HuH-7.5 (cell line): ENCODE measurements at regions not wholly inside any gene's neighbourhood (a gene's known extent, or its start where the extent isn't known, plus 50 kb on each side); places are given as distances from the start of the nearest gene placed in this dataset.

Experiments
- DNase-seq: peaks from one replicate; pipeline ENCODE4 v3.0.0; 2011; ENCODE audit warnings: low spot score

GRCh38 chr2:18132697-18133096, 254.2 kb downstream of the KCNS3 start:
- DNase-seq = no peak

- no peak for DNase-seq
Measured at GRCh38 chr2:18131761-18132160, 253.3 kb downstream of the KCNS3 start.

GRCh38 chr2:18129348-18129747, 250.9 kb downstream of the KCNS3 start:
- no peak for DNase-seq

- no peak for DNase-seq
Measured at GRCh38 chr2:18125303-18125702, 246.8 kb downstream of the KCNS3 start.

GRCh38 chr2:18124116-18124835, 245.8 kb downstream of the KCNS3 start:
- no peak for DNase-seq

- DNase-seq = no peak
Measured at GRCh38 chr2:18123577-18123976, 245.1 kb downstream of the KCNS3 start.

- DNase-seq = no peak
Measured at GRCh38 chr2:18123211-18123570, 244.7 kb downstream of the KCNS3 start.

- no peak for DNase-seq
Measured at GRCh38 chr2:18122544-18123210, 244.2 kb downstream of the KCNS3 start.

- no peak for DNase-seq
Measured at GRCh38 chr2:18119883-18120282, 241.4 kb downstream of the KCNS3 start.

- DNase-seq = no peak
Measured at GRCh38 chr2:18118703-18119102, 240.2 kb downstream of the KCNS3 start.

GRCh38 chr2:18117592-18117991, 239.1 kb downstream of the KCNS3 start:
- DNase-seq = no peak

GRCh38 chr2:18110222-18110621, 231.8 kb downstream of the KCNS3 start:
- no peak for DNase-seq

GRCh38 chr2:18106841-18107240, 228.4 kb downstream of the KCNS3 start:
- no peak for DNase-seq

GRCh38 chr2:18105929-18106328, 227.5 kb downstream of the KCNS3 start:
- DNase-seq = no peak

- no peak for DNase-seq
Measured at GRCh38 chr2:18104595-18105224, 226.2 kb downstream of the KCNS3 start.

GRCh38 chr2:18096836-18097405, 218.5 kb downstream of the KCNS3 start:
- no peak for DNase-seq

GRCh38 chr2:18094277-18094676, 215.8 kb downstream of the KCNS3 start:
- no peak for DNase-seq

- DNase-seq = no peak
Measured at GRCh38 chr2:18093196-18093595, 214.7 kb downstream of the KCNS3 start.

GRCh38 chr2:18092760-18093159, 214.3 kb downstream of the KCNS3 start:
- DNase-seq = no peak

GRCh38 chr2:18085593-18085992, 207.1 kb downstream of the KCNS3 start:
- DNase-seq = no peak

- DNase-seq = no peak
Measured at GRCh38 chr2:18084376-18084775, 205.9 kb downstream of the KCNS3 start.

- DNase-seq = no peak
Measured at GRCh38 chr2:18083806-18084205, 205.3 kb downstream of the KCNS3 start.

- DNase-seq = no peak
Measured at GRCh38 chr2:18078216-18078615, 199.7 kb downstream of the KCNS3 start.
